ENCODE measurements at regions not wholly inside any gene's neighbourhood (a gene's known extent, or its start where the extent isn't known, plus 50 kb on each side); places are given as distances from the start of the nearest gene placed in this dataset.

- no peak for DNase-seq
- intact Hi-C loops (cut with micrococcal nuclease): no loop called here
- no peak overlapping the region for H3K27ac Mint-ChIP-seq
- no peaks in the 10 kb centered on the region for H3K4me1 Mint-ChIP-seq
- peaks cover 2% of the 10 kb centered on the region for H3K27me3 Mint-ChIP-seq
- no peaks in the 10 kb centered on the region for H3K9me3 Mint-ChIP-seq
- H3K36me3 Mint-ChIP-seq (ENCODE audit: low read depth): no peaks in the 10 kb centered on the region
- H3K4me3 Mint-ChIP-seq: no peak overlapping the region
These were observed 131.6 kb upstream of the CACNA1E start for GRCh38 chr1:181351740-181352139.

GRCh38 chr1:181352695-181353094 lies 130.6 kb upstream of the CACNA1E start:
- Mint-ChIP-seq H3K36me3 (ENCODE audit: low read depth) (no peaks in the 10 kb centered on the region), H3K4me1 (no peaks in the 10 kb centered on the region), H3K4me3 (no peak overlapping the region), H3K9me3 (no peaks in the 10 kb centered on the region), H3K27me3 (peaks cover 6% of the 10 kb centered on the region), H3K27ac (no peak overlapping the region)
- DNase-seq: no peak
- intact Hi-C loops (cut with micrococcal nuclease): no loop called here

GRCh38 chr1:181353526-181353925 lies 129.8 kb upstream of the CACNA1E start:
- H3K27me3 Mint-ChIP-seq: peaks cover 6% of the 10 kb centered on the region
- H3K4me1 Mint-ChIP-seq: no peaks in the 10 kb centered on the region
- no peak overlapping the region for H3K4me3 Mint-ChIP-seq
- DNase-seq: no peak
- H3K27ac Mint-ChIP-seq: no peak overlapping the region
- no peaks in the 10 kb centered on the region for H3K9me3 Mint-ChIP-seq
- H3K36me3 Mint-ChIP-seq (ENCODE audit: low read depth): no peaks in the 10 kb centered on the region
- intact Hi-C loops (cut with micrococcal nuclease): no loop called here

- no peak for DNase-seq
- no peaks in the 10 kb centered on the region for H3K36me3 Mint-ChIP-seq (ENCODE audit: low read depth)
- intact Hi-C loops (cut with micrococcal nuclease): no loop called here
- no peaks in the 10 kb centered on the region for H3K4me1 Mint-ChIP-seq
- H3K27ac Mint-ChIP-seq: no peak overlapping the region
- H3K27me3 Mint-ChIP-seq: peaks cover 9% of the 10 kb centered on the region
- no peak overlapping the region for H3K4me3 Mint-ChIP-seq
- H3K9me3 Mint-ChIP-seq: no peaks in the 10 kb centered on the region
These were observed 128.5 kb upstream of the CACNA1E start for GRCh38 chr1:181354865-181355264.

- Mint-ChIP-seq H3K27me3 (peaks cover 10% of the 10 kb centered on the region), H3K4me1 (no peaks in the 10 kb centered on the region), H3K9me3 (no peaks in the 10 kb centered on the region), H3K36me3 (ENCODE audit: low read depth) (no peaks in the 10 kb centered on the region), H3K27ac (no peak overlapping the region), H3K4me3 (no peak overlapping the region)
- intact Hi-C loops (cut with micrococcal nuclease): no loop called here
- no peak for DNase-seq
These were observed 126.6 kb upstream of the CACNA1E start for GRCh38 chr1:181356505-181357340.

GRCh38 chr1:181359012-181359411 lies 124.3 kb upstream of the CACNA1E start:
- no peaks in the 10 kb centered on the region for H3K4me1 Mint-ChIP-seq
- H3K4me3 Mint-ChIP-seq: no peak overlapping the region
- no peak overlapping the region for H3K27ac Mint-ChIP-seq
- DNase-seq: no peak
- no peaks in the 10 kb centered on the region for H3K9me3 Mint-ChIP-seq
- H3K27me3 Mint-ChIP-seq: peaks cover 8% of the 10 kb centered on the region
- H3K36me3 Mint-ChIP-seq (ENCODE audit: low read depth): no peaks in the 10 kb centered on the region
- intact Hi-C loops (cut with micrococcal nuclease): no loop called here

- intact Hi-C loops (cut with micrococcal nuclease): no loop called here
- Mint-ChIP-seq H3K4me3 (no peak overlapping the region), H3K9me3 (no peaks in the 10 kb centered on the region), H3K36me3 (ENCODE audit: low read depth) (no peaks in the 10 kb centered on the region), H3K27ac (no peak overlapping the region), H3K4me1 (no peaks in the 10 kb centered on the region), H3K27me3 (peaks cover 2% of the 10 kb centered on the region)
- DNase-seq: no peak
These were observed 118.5 kb upstream of the CACNA1E start for GRCh38 chr1:181364801-181365200.

- intact Hi-C loops (cut with micrococcal nuclease): no loop called here
- Mint-ChIP-seq H3K4me1 (no peaks in the 10 kb centered on the region), H3K9me3 (peaks cover 2% of the 10 kb centered on the region), H3K4me3 (no peak overlapping the region), H3K27me3 (no peaks in the 10 kb centered on the region), H3K36me3 (ENCODE audit: low read depth) (no peaks in the 10 kb centered on the region), H3K27ac (no peak overlapping the region)
- no peak for DNase-seq
These were observed 116.4 kb upstream of the CACNA1E start for GRCh38 chr1:181366910-181367309.

- intact Hi-C loops (cut with micrococcal nuclease): no loop called here
- H3K9me3 Mint-ChIP-seq: peaks cover 13% of the 10 kb centered on the region
- no peak for DNase-seq
- H3K27ac Mint-ChIP-seq: no peak overlapping the region
- no peak overlapping the region for H3K4me3 Mint-ChIP-seq
- H3K27me3 Mint-ChIP-seq: peaks cover 8% of the 10 kb centered on the region
- H3K36me3 Mint-ChIP-seq (ENCODE audit: low read depth): no peaks in the 10 kb centered on the region
- no peaks in the 10 kb centered on the region for H3K4me1 Mint-ChIP-seq
These were observed 113.9 kb upstream of the CACNA1E start for GRCh38 chr1:181369416-181369815.

- no peak for DNase-seq
- Mint-ChIP-seq H3K27me3 (peaks cover 4% of the 10 kb centered on the region), H3K9me3 (no peaks in the 10 kb centered on the region), H3K4me1 (no peaks in the 10 kb centered on the region), H3K36me3 (ENCODE audit: low read depth) (no peaks in the 10 kb centered on the region), H3K27ac (no peak overlapping the region), H3K4me3 (no peak overlapping the region)
- intact Hi-C loops (cut with micrococcal nuclease): no loop called here
These were observed 99.6 kb upstream of the CACNA1E start for GRCh38 chr1:181383695-181384094.

GRCh38 chr1:181386340-181386739 lies 97.0 kb upstream of the CACNA1E start:
- no peak for DNase-seq
- peaks cover 6% of the 10 kb centered on the region for H3K4me1 Mint-ChIP-seq
- no peak overlapping the region for H3K27ac Mint-ChIP-seq
- no peaks in the 10 kb centered on the region for H3K36me3 Mint-ChIP-seq (ENCODE audit: low read depth)
- no peak overlapping the region for H3K4me3 Mint-ChIP-seq
- H3K9me3 Mint-ChIP-seq: no peaks in the 10 kb centered on the region
- H3K27me3 Mint-ChIP-seq: peaks cover 5% of the 10 kb centered on the region
- intact Hi-C loops (cut with micrococcal nuclease): no loop called here

- Mint-ChIP-seq H3K27me3 (peaks cover 5% of the 10 kb centered on the region), H3K9me3 (no peaks in the 10 kb centered on the region), H3K4me3 (no peak overlapping the region), H3K27ac (no peak overlapping the region), H3K4me1 (peaks cover 9% of the 10 kb centered on the region), H3K36me3 (ENCODE audit: low read depth) (no peaks in the 10 kb centered on the region)
- no peak for DNase-seq
- intact Hi-C loops (cut with micrococcal nuclease): no loop called here
These were observed 96.4 kb upstream of the CACNA1E start for GRCh38 chr1:181386951-181387350.

GRCh38 chr1:181387702-181388101 lies 95.6 kb upstream of the CACNA1E start:
- H3K9me3 Mint-ChIP-seq: no peaks in the 10 kb centered on the region
- intact Hi-C loops (cut with micrococcal nuclease): no loop called here
- no peak overlapping the region for H3K27ac Mint-ChIP-seq
- peaks cover 16% of the 10 kb centered on the region for H3K4me1 Mint-ChIP-seq
- H3K27me3 Mint-ChIP-seq: peaks cover 5% of the 10 kb centered on the region
- no peak overlapping the region for H3K4me3 Mint-ChIP-seq
- no peak for DNase-seq
- no peaks in the 10 kb centered on the region for H3K36me3 Mint-ChIP-seq (ENCODE audit: low read depth)

- H3K4me3 Mint-ChIP-seq: no peak overlapping the region
- intact Hi-C loops (cut with micrococcal nuclease): loop anchor here (10.0 kb wide), 4 partner anchors 296 to 1004 kb away; partner anchors contain the start of genes ACBD6 and GLUL
- H3K9me3 Mint-ChIP-seq: no peaks in the 10 kb centered on the region
- H3K27me3 Mint-ChIP-seq: peaks cover 3% of the 10 kb centered on the region
- H3K4me1 Mint-ChIP-seq: peaks cover 25% of the 10 kb centered on the region
- H3K36me3 Mint-ChIP-seq (ENCODE audit: low read depth): no peaks in the 10 kb centered on the region
- no peak overlapping the region for H3K27ac Mint-ChIP-seq
- DNase-seq: no peak
These were observed 92.8 kb upstream of the CACNA1E start for GRCh38 chr1:181390410-181391077.

All from activated CD4-positive, alpha-beta T cell treated with anti-CD3 and anti-CD28 coated beads, Interleukin-2, amount 10 ng/mL, durations not matched to agents 24 days and 14 days (primary cell).